AG04450 (cell line): ENCODE measurements at regions not wholly inside any gene's neighbourhood (a gene's known extent, or its start where the extent isn't known, plus 50 kb on each side); places are given as distances from the start of the nearest gene placed in this dataset.

Source experiments
- CTCF ChIA-PET: fragments of 300-600, 350-600 bp; formaldehyde crosslinking; extraction: SDS; loops from one replicate; lab custom pipeline; 2022; ENCODE audit warnings: antibody characterized with exemption, inconsistent platforms; lab: Charles Lee
- POLR2A ChIA-PET: fragments of 350-600 bp; formaldehyde crosslinking; extraction: SDS; loops from one replicate; lab custom pipeline; 2021; ENCODE audit warnings: antibody characterized with exemption, inconsistent platforms; lab: Yijun Ruan, JAX
- DNase-seq: peaks from one replicate; pipeline ENCODE4 v3.0.0-alpha.2; 2011; ENCODE audit warnings: low read depth, low spot score
- H3K27ac ChIP-seq: one replicate; pipeline ENCODE4 v1.5.1; 2012; ENCODE audit warnings: low read depth, low read length, control low read depth
- H3K27me3 ChIP-seq: one replicate; pipeline ENCODE4 v1.6.0; 2012; ENCODE audit warnings: low read length; ENCODE audit not compliant: control insufficient read depth, insufficient read depth
- H3K4me3 ChIP-seq: 2 replicates; pipeline ENCODE4 v1.5.1; 2011; ENCODE audit warnings: mild to moderate bottlenecking, low read depth, low read length, control low read depth
- H3K9me3 ChIP-seq: 2 replicates; pipeline ENCODE4 v1.5.1; 2012; ENCODE audit warnings: low read length; ENCODE audit not compliant: control insufficient read depth, insufficient read depth
- TF ChIP-seq, protein P1 (sequence below): IDR thresholded peaks from 2 replicates; pipeline ENCODE4 v1.5.1; 2011; ENCODE audit warnings: low read depth, low read length, control low read depth, inconsistent platforms

DNA sequence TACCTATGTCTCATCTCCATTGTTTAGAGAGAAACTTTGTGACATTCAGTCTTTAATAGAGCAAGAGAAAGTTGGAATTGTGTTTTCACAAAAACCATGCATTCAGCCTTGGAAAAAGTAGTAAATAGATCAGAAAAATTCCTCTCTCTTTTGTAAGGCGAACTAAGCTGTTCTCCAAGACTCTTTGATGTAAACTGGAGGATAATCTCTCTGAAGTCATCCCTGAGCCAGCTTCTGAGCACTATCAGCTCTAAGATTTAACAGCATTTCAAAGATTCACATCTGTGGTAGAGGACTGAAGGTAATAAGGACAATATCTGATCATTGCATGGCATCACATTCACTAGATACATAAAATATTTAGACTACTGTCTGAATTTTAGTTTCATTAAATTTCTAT is 904.6 kb upstream of the ATXN8OS start:
- DNase-seq, result no peak
- POLR2A ChIA-PET, result no interaction called here
- Histone ChIP-seq H3K9me3 (no peaks in the 10 kb centered on the region; the same call in 1 of the 2 replicates), H3K27me3 (no peaks in the 10 kb centered on the region), H3K4me3 (no peak overlapping the region), H3K27ac (no peak overlapping the region)
- CTCF ChIA-PET, result no interaction called here
- TF ChIP-seq, protein P1, sequence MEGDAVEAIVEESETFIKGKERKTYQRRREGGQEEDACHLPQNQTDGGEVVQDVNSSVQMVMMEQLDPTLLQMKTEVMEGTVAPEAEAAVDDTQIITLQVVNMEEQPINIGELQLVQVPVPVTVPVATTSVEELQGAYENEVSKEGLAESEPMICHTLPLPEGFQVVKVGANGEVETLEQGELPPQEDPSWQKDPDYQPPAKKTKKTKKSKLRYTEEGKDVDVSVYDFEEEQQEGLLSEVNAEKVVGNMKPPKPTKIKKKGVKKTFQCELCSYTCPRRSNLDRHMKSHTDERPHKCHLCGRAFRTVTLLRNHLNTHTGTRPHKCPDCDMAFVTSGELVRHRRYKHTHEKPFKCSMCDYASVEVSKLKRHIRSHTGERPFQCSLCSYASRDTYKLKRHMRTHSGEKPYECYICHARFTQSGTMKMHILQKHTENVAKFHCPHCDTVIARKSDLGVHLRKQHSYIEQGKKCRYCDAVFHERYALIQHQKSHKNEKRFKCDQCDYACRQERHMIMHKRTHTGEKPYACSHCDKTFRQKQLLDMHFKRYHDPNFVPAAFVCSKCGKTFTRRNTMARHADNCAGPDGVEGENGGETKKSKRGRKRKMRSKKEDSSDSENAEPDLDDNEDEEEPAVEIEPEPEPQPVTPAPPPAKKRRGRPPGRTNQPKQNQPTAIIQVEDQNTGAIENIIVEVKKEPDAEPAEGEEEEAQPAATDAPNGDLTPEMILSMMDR, result no peak

GRCh38 chr13:69199664-69200063 is 908.0 kb upstream of the ATXN8OS start:
- Histone ChIP-seq H3K9me3 (peaks cover 2% of the 10 kb centered on the region; the same call in 1 of the 2 replicates), H3K27ac (no peak overlapping the region)

DNA sequence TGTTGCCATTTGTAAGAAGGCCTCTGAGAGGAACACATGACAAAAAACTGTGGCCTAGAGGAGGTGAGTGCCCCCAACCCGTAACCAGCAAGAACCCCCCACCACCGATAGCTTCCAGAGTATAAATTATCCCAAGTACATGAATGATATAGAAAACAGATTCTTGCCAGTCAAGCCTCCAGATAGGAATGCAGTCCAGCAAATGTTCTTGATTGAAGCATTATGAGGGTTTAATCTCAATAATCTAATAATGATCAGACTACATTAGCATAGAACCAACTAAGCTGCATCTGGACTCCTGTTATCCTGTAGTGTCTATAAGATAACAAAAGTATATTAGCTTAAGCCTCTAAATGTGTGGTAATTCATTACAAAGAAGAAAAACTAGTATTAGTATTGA is 908.9 kb upstream of the ATXN8OS start:
- DNase-seq, result no peak
- POLR2A ChIA-PET, result no interaction called here
- no peak overlapping the region for H3K4me3 ChIP-seq
- CTCF ChIA-PET, result no interaction called here
- TF ChIP-seq, protein P1, result no peak
- H3K9me3 ChIP-seq, result peaks cover 2% of the 10 kb centered on the region; the same call in 1 of the 2 replicates
- H3K27me3 ChIP-seq, result no peaks in the 10 kb centered on the region
- H3K27ac ChIP-seq, result no peak overlapping the region

More at GRCh38 chr13:69199664-69200063, 908.0 kb upstream of the ATXN8OS start:
- Histone ChIP-seq H3K27me3 (no peaks in the 10 kb centered on the region), H3K4me3 (no peak overlapping the region)
- TF ChIP-seq, protein P1, result no peak
- ChIA-PET POLR2A (no interaction called here), CTCF (no interaction called here)
- DNase-seq, result no peak

DNA sequence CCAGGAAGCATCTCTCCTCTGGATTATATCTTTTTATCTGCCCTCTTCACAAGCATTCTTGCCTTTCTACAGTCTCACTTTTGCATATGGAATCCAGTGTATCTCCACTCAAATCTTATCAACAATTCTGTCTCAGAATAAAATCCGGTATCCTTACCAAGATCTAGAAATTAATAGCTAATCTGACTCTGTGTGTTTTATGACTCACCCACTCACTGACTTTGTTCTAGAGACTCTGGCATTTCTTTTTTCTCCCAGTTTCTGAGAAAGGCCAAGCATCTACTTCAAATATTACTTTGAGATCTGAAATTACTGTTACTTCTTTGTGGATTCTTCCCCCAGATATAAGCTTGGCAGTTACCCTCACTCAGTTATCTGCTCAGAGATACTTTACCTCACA is 913.5 kb upstream of the ATXN8OS start:
- POLR2A ChIA-PET, result no interaction called here
- no peak overlapping the region for H3K27ac ChIP-seq
- no peaks in the 10 kb centered on the region for H3K27me3 ChIP-seq
- no peak for DNase-seq
- CTCF ChIA-PET, result no interaction called here
- no peak overlapping the region for H3K4me3 ChIP-seq
- TF ChIP-seq, protein P1, result no peak
- H3K9me3 ChIP-seq, result peaks cover 2% of the 10 kb centered on the region; the same call in 1 of the 2 replicates

DNA sequence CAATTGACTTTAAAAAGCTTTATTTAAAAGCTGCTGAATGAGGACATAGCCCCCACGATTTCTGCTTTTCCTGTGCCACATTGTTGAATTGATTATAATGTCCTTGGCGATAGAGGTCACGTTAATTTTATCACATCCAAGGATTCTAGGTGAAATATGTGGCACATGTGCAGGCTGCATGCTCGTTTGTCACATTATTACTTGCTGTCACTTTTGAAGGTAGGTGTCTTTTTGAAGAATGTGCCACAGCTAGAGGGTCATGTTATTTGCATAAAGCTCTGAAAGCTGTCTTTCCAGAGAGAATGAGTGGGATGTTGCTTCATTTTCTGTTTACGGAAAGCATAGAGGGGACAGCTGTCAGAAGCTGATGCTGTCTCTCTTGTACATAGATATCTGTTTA is 927.6 kb upstream of the ATXN8OS start:
- H3K27me3 ChIP-seq, result no peaks in the 10 kb centered on the region
- CTCF ChIA-PET, result no interaction called here
- no peak overlapping the region for H3K27ac ChIP-seq
- no peak for DNase-seq
- TF ChIP-seq, protein P1, result no peak
- H3K9me3 ChIP-seq, result peaks cover 10% of the 10 kb centered on the region
- POLR2A ChIA-PET, result no interaction called here
- no peak overlapping the region for H3K4me3 ChIP-seq
